Peyer's patch (tissue), 4 donors: ENCODE measurements at regions not wholly inside any gene's neighbourhood (a gene's known extent, or its start where the extent isn't known, plus 50 kb on each side); places are given as distances from the start of the nearest gene placed in this dataset.
"Not testable (repeated sequence)": the region's sequence is repeated elsewhere in the genome, so short reads cannot be mapped to it uniquely, and the experiment has no call there.

ENCODE experiments used
- DNase-seq, 3 donors: peaks; one replicate each; pipeline ENCODE4 v3.0.0-alpha.2; 2017 to 2019
- H3K27ac ChIP-seq, 4 donors: fragments of 200-600 bp; sonication (generic); one replicate each; pipeline ENCODE4 v1.5.1; 2016 to 2019
- H3K27me3 ChIP-seq, 2 donors: fragments of 200-600 bp; sonication (generic); one replicate each; pipeline ENCODE4 v1.5.1; 2019
- H3K36me3 ChIP-seq, 3 donors: fragments of 200-600 bp; sonication (generic); one replicate each; pipeline ENCODE4 v1.5.1; 2016 to 2019
- H3K4me1 ChIP-seq, 4 donors: fragments of 200-600 bp; sonication (generic); one replicate each; pipeline ENCODE4 v1.5.1; 2016 to 2019
- H3K4me3 ChIP-seq, 4 donors: fragments of 200-600 bp; sonication (generic); 1 replicate in 3 of 4; 2 replicates in 1 of 4; pipeline ENCODE4 v1.5.1; 2016 to 2019; ENCODE audit warnings: mild to moderate bottlenecking in 1 of 4
- H3K9me3 ChIP-seq, 4 donors: fragments of 200-600 bp; sonication (generic); one replicate each; pipeline ENCODE4 v1.5.1; 2016 to 2019; ENCODE audit warnings: mild to moderate bottlenecking in 1 of 4
- POLR2A ChIP-seq, 2 donors: fragments of 450-650 bp; IDR thresholded peaks; one replicate each; pipeline ENCODE4 v1.5.1; 2017; ENCODE audit warnings: antibody characterized with exemption in 2 of 2, mild to moderate bottlenecking in 2 of 2, moderate library complexity in 2 of 2
- TF ChIP-seq, protein P1 (sequence below), 6 experiments: fragments of 450-650 bp in 4 of 6; fragments of 200-600 bp in 2 of 6; sonication (generic) in 1 of 6; IDR thresholded peaks; one replicate each; pipeline ENCODE4 v1.5.1; 2017 to 2019; ENCODE audit warnings: antibody characterized with exemption in 6 of 6, mild to moderate bottlenecking in 3 of 6, moderate library complexity in 1 of 6

GRCh38 chr4:73340917-73341316, 63.2 kb upstream of the ALB start:
- no peak for TF ChIP-seq POLR2A (IDR thresholded peaks at IDR 0.05)
- TF ChIP-seq, protein P1, sequence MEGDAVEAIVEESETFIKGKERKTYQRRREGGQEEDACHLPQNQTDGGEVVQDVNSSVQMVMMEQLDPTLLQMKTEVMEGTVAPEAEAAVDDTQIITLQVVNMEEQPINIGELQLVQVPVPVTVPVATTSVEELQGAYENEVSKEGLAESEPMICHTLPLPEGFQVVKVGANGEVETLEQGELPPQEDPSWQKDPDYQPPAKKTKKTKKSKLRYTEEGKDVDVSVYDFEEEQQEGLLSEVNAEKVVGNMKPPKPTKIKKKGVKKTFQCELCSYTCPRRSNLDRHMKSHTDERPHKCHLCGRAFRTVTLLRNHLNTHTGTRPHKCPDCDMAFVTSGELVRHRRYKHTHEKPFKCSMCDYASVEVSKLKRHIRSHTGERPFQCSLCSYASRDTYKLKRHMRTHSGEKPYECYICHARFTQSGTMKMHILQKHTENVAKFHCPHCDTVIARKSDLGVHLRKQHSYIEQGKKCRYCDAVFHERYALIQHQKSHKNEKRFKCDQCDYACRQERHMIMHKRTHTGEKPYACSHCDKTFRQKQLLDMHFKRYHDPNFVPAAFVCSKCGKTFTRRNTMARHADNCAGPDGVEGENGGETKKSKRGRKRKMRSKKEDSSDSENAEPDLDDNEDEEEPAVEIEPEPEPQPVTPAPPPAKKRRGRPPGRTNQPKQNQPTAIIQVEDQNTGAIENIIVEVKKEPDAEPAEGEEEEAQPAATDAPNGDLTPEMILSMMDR (IDR thresholded peaks at IDR 0.05) = no peak
- Histone ChIP-seq H3K27ac (no peak overlapping the region), H3K36me3 (no peaks in the 10 kb centered on the region), H3K9me3 (no peaks in the 10 kb centered on the region), H3K4me1 (no peaks in the 10 kb centered on the region), H3K4me3 (no peak overlapping the region), H3K27me3 (no peaks in the 10 kb centered on the region)
- no peak for DNase-seq

GRCh38 chr4:73335679-73336078, 68.4 kb upstream of the ALB start:
- DNase-seq = no peak
- no peak overlapping the region for H3K4me3 ChIP-seq
- TF ChIP-seq, protein P1 (IDR thresholded peaks at IDR 0.05) = no peak
- TF ChIP-seq POLR2A (IDR thresholded peaks at IDR 0.05) = no peak
- no peaks in the 10 kb centered on the region for H3K36me3 ChIP-seq
- H3K27ac ChIP-seq = no peak overlapping the region
- no peaks in the 10 kb centered on the region for H3K9me3 ChIP-seq
- H3K4me1 ChIP-seq = no peaks in the 10 kb centered on the region
- no peaks in the 10 kb centered on the region for H3K27me3 ChIP-seq

GRCh38 chr4:73332012-73332411, 72.1 kb upstream of the ALB start:
- not testable (repeated sequence) for H3K27ac ChIP-seq, H3K9me3 ChIP-seq, DNase-seq, H3K27me3 ChIP-seq, H3K4me3 ChIP-seq, H3K4me1 ChIP-seq, H3K36me3 ChIP-seq

- TF ChIP-seq POLR2A (IDR thresholded peaks at IDR 0.05) = no peak
- TF ChIP-seq, protein P1 (IDR thresholded peaks at IDR 0.05) = no peak
- H3K36me3 ChIP-seq = no peaks in the 10 kb centered on the region
- no peak for DNase-seq
- H3K27me3 ChIP-seq = no peaks in the 10 kb centered on the region
- H3K9me3 ChIP-seq = no peaks in the 10 kb centered on the region
- no peak overlapping the region for H3K27ac ChIP-seq
- H3K4me3 ChIP-seq = no peak overlapping the region
- no peaks in the 10 kb centered on the region for H3K4me1 ChIP-seq
Measured at GRCh38 chr4:73329300-73329699, 70.7 kb upstream of the ANKRD17 start.

DNA sequence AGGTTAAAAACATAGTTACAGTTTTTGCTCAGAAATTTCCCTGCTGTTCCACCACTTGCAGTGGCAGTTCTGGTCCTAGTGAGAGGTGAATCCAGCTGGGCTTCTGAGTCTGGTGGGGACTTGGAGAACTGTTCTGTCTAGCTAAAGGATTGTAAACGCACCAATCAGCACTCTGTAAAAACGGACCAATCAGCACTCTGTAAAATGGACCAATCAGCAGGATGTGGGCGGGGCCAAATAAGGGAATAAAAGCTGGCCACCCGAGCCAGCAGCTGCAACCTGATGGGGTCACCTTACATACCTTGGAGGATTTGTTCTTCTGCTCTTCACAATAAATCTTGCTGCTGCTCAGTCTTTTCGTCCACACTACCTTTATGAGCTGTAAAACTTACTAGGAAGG, 67.2 kb upstream of the ANKRD17 start:
- H3K4me1 ChIP-seq, H3K27me3 ChIP-seq: not testable (repeated sequence)

GRCh38 chr4:73317092-73317491, 58.5 kb upstream of the ANKRD17 start:
- no peaks in the 10 kb centered on the region for H3K9me3 ChIP-seq
- no peaks in the 10 kb centered on the region for H3K27me3 ChIP-seq
- H3K4me3 ChIP-seq = no peak overlapping the region
- no peaks in the 10 kb centered on the region for H3K36me3 ChIP-seq
- no peak for DNase-seq
- TF ChIP-seq, protein P1 (IDR thresholded peaks at IDR 0.05) = no peak
- TF ChIP-seq POLR2A (IDR thresholded peaks at IDR 0.05) = no peak
- H3K27ac ChIP-seq = no peak overlapping the region
- H3K4me1 ChIP-seq = no peaks in the 10 kb centered on the region

More for the DNA sequence above, 67.2 kb upstream of the ANKRD17 start:
- not testable (repeated sequence) for H3K9me3 ChIP-seq, DNase-seq, H3K27ac ChIP-seq, H3K36me3 ChIP-seq, H3K4me3 ChIP-seq

DNA sequence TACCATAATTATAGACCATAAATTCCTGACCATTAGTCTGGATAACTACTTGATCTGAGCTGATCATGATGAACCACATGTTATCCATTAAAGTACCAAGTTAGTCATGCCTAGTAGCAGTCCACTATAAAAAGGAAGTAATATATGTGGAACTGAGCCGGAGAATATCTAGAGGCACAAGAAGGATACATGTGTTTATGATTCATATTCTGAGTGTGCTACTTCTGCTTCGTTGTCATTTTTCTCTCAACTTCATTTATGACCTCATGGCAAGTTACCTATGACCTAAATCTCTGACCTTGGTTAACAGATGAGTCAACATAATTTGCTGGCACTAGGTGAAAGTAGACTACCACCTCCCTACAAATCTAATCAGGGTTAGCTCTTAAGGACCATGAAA, 56.5 kb upstream of the ANKRD17 start:
- Histone ChIP-seq H3K4me1 (no peaks in the 10 kb centered on the region), H3K36me3 (no peaks in the 10 kb centered on the region), H3K27ac (peak overlapping the region in 1 of 4 donors; percentile 14), H3K4me3 (no peak overlapping the region), H3K27me3 (no peaks in the 10 kb centered on the region), H3K9me3 (no peaks in the 10 kb centered on the region)
- DNase-seq = no peak
- TF ChIP-seq POLR2A (IDR thresholded peaks at IDR 0.05) = no peak
- TF ChIP-seq, protein P1 (IDR thresholded peaks at IDR 0.05) = no peak
